Thyroid gland (tissue), 4 donors: ENCODE measurements at regions not wholly inside any gene's neighbourhood (a gene's known extent, or its start where the extent isn't known, plus 50 kb on each side); places are given as distances from the start of the nearest gene placed in this dataset.
"Not testable (repeated sequence)": the region's sequence is repeated elsewhere in the genome, so short reads cannot be mapped to it uniquely, and the experiment has no call there.

Experiments used
- POLR2A ChIP-seq, 2 donors: fragments of 450-650 bp; IDR thresholded peaks; one replicate each; pipeline ENCODE4 v1.6.1; 2017; ENCODE audit warnings: antibody characterized with exemption in 2 of 2, mild to moderate bottlenecking in 2 of 2, moderate library complexity in 1 of 2
- TF ChIP-seq, protein P1 (sequence below), 6 experiments: fragments of 200-600 bp in 3 of 6; fragments of 450-650 bp in 3 of 6; sonication (generic) in 3 of 6; IDR thresholded peaks; one replicate each; pipeline ENCODE4 v1.5.1; 2016 to 2019; ENCODE audit warnings: antibody characterized with exemption in 6 of 6, mild to moderate bottlenecking in 2 of 6, inconsistent platforms in 1 of 6, moderate library complexity in 1 of 6

DNA sequence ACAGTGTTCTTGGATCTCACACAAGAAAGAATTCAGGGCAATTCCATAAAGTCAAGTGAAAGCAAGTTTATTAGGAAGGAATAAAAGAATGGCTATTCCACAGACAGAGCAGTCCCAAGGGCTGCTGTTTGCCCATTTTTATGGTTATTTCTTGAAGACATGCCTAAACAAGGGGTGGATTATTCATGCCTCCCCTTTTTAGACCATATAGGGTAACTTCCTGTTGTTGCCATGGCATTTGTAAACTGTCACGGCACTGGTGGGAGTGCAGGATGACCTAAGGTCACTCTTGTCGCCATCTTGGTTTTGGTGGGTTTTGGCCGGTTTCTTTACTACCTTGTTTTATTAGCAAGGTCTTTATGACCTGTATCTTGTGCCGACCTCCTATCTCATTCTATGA lies 219.6 kb downstream of the RAB11FIP4 start:
- TF ChIP-seq, protein P1, sequence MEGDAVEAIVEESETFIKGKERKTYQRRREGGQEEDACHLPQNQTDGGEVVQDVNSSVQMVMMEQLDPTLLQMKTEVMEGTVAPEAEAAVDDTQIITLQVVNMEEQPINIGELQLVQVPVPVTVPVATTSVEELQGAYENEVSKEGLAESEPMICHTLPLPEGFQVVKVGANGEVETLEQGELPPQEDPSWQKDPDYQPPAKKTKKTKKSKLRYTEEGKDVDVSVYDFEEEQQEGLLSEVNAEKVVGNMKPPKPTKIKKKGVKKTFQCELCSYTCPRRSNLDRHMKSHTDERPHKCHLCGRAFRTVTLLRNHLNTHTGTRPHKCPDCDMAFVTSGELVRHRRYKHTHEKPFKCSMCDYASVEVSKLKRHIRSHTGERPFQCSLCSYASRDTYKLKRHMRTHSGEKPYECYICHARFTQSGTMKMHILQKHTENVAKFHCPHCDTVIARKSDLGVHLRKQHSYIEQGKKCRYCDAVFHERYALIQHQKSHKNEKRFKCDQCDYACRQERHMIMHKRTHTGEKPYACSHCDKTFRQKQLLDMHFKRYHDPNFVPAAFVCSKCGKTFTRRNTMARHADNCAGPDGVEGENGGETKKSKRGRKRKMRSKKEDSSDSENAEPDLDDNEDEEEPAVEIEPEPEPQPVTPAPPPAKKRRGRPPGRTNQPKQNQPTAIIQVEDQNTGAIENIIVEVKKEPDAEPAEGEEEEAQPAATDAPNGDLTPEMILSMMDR (IDR thresholded peaks at IDR 0.05): not testable (repeated sequence)
- not testable (repeated sequence) for TF ChIP-seq POLR2A (IDR thresholded peaks at IDR 0.05)
